H9 (cell line): ENCODE measurements at regions not wholly inside any gene's neighbourhood (a gene's known extent, or its start where the extent isn't known, plus 50 kb on each side); places are given as distances from the start of the nearest gene placed in this dataset.

Source experiments
- DNase-seq: peaks from one replicate; pipeline ENCODE4 v3.0.0-alpha.2; 2017
- H2AFZ ChIP-seq: one replicate; pipeline ENCODE4 v1.6.1; 2013; ENCODE audit warnings: mild to moderate bottlenecking, low read length, control low read depth, moderate library complexity
- H2AK5ac ChIP-seq: 2 replicates; pipeline ENCODE4 v1.6.1; 2013; ENCODE audit warnings: low read length, control low read depth, mixed read lengths; ENCODE audit not compliant: insufficient read length
- H2BK120ac ChIP-seq: one replicate; pipeline ENCODE4 v1.6.1; 2013; ENCODE audit warnings: low read depth, mild to moderate bottlenecking, low read length, control low read depth, inconsistent platforms; ENCODE audit not compliant: poor library complexity, severe bottlenecking
- H2BK12ac ChIP-seq: 2 replicates; pipeline ENCODE4 v1.6.1; 2013; ENCODE audit warnings: low read length, control low read depth, mixed read lengths, low read depth; ENCODE audit not compliant: insufficient read length
- H2BK15ac ChIP-seq: 2 replicates; pipeline ENCODE4 v1.6.1; 2013; ENCODE audit warnings: low read depth, low read length, control low read depth
- H2BK20ac ChIP-seq: one replicate; pipeline ENCODE4 v1.6.1; 2013; ENCODE audit warnings: low read depth, mild to moderate bottlenecking, low read length, control low read depth, inconsistent platforms; ENCODE audit not compliant: poor library complexity, severe bottlenecking
- H2BK5ac ChIP-seq: 2 replicates; pipeline ENCODE4 v1.6.1; 2013; ENCODE audit warnings: low read length, control low read depth, mixed read lengths; ENCODE audit not compliant: insufficient read length
- H3K14ac ChIP-seq: 2 replicates; pipeline ENCODE4 v1.6.1; 2013; ENCODE audit warnings: low read length, control low read depth; ENCODE audit not compliant: insufficient read depth
- H3K18ac ChIP-seq: 2 replicates; pipeline ENCODE4 v1.6.1; 2013; ENCODE audit warnings: low read depth, mild to moderate bottlenecking, mixed read lengths, low read length, control low read depth; ENCODE audit not compliant: insufficient read length
- H3K23ac ChIP-seq: 2 replicates; pipeline ENCODE4 v1.6.1; 2013; ENCODE audit warnings: low read length, control low read depth, mixed read lengths, low read depth; ENCODE audit not compliant: insufficient read length
- H3K23me2 ChIP-seq: 2 replicates; pipeline ENCODE4 v1.6.1; 2013; ENCODE audit warnings: low read depth, mild to moderate bottlenecking, mixed read lengths, low read length, control low read depth; ENCODE audit not compliant: insufficient read length, poor library complexity, severe bottlenecking
- H3K27ac ChIP-seq: 2 replicates; pipeline ENCODE4 v1.5.1; 2013; ENCODE audit warnings: low read length, control low read depth, mixed read lengths, low read depth; ENCODE audit not compliant: insufficient read length
- H3K27me3 ChIP-seq: 2 replicates; pipeline ENCODE4 v1.6.1; 2013; ENCODE audit warnings: low read length, control low read depth, inconsistent platforms; ENCODE audit not compliant: insufficient read depth
- H3K4ac ChIP-seq: 2 replicates; pipeline ENCODE4 v1.6.1; 2013; ENCODE audit warnings: low read depth, mild to moderate bottlenecking, control low read depth, inconsistent platforms, low read length, moderate library complexity
- H3K4me1 ChIP-seq: 2 replicates; pipeline ENCODE4 v1.6.1; 2013; ENCODE audit warnings: low read length, control low read depth, inconsistent platforms; ENCODE audit not compliant: insufficient read depth
- H3K4me2 ChIP-seq: 2 replicates; pipeline ENCODE4 v1.6.1; 2013; ENCODE audit warnings: low read length, control low read depth, mixed read lengths; ENCODE audit not compliant: insufficient read length, insufficient read depth
- H3K56ac ChIP-seq: 2 replicates; pipeline ENCODE4 v1.6.1; 2013; ENCODE audit warnings: low read depth, mild to moderate bottlenecking, mixed read lengths, low read length, control low read depth; ENCODE audit not compliant: insufficient read length
- H3K79me1 ChIP-seq: 2 replicates; pipeline ENCODE4 v1.6.1; 2013; ENCODE audit warnings: low read depth, mild to moderate bottlenecking, moderate library complexity, low read length, control low read depth, inconsistent platforms; ENCODE audit not compliant: insufficient read depth, poor library complexity, severe bottlenecking
- H3K79me2 ChIP-seq: 2 replicates; pipeline ENCODE4 v1.6.1; 2013; ENCODE audit warnings: low read length, control low read depth, inconsistent platforms; ENCODE audit not compliant: insufficient read depth
- H3K9ac ChIP-seq: 2 replicates; pipeline ENCODE4 v1.6.1; 2013; ENCODE audit warnings: low read length, control low read depth, mixed read lengths; ENCODE audit not compliant: insufficient read length; ENCODE audit errors: extremely low read depth
- H3K9me3 ChIP-seq: one replicate; pipeline ENCODE4 v1.6.1; 2013; ENCODE audit warnings: low read depth, low read length, inconsistent platforms; ENCODE audit not compliant: control insufficient read depth
- H3T11ph ChIP-seq: one replicate; pipeline ENCODE4 v1.6.1; 2013; ENCODE audit warnings: mild to moderate bottlenecking, low read length, control low read depth, inconsistent platforms
- H4K20me1 ChIP-seq: one replicate; pipeline ENCODE4 v1.6.1; 2013; ENCODE audit not compliant: control insufficient read depth, insufficient read length, insufficient read depth
- H4K5ac ChIP-seq: 2 replicates; pipeline ENCODE4 v1.6.1; 2013; ENCODE audit warnings: low read depth, mild to moderate bottlenecking, mixed read lengths, low read length, control low read depth; ENCODE audit not compliant: insufficient read length
- H4K8ac ChIP-seq: replicated peaks from 2 replicates; pipeline ENCODE4 v1.6.1; 2013; ENCODE audit warnings: low read length, control low read depth, mixed read lengths, low read depth; ENCODE audit not compliant: insufficient read length
- H4K91ac ChIP-seq: 2 replicates; pipeline ENCODE4 v1.6.1; 2013; ENCODE audit warnings: low read depth, mild to moderate bottlenecking, moderate library complexity, mixed read lengths, low read length, control low read depth; ENCODE audit not compliant: insufficient read length
- H3K27ac Mint-ChIP-seq, 3 experiments: 2 replicates in 2 of 3; 3 replicates in 1 of 3; pipeline ENCODE4 v1.8.0; 2020 to 2021; ENCODE audit warnings: mixed read lengths in 3 of 3, mild to moderate bottlenecking in 1 of 3, moderate library complexity in 1 of 3
- H3K27me3 Mint-ChIP-seq: 2 replicates; pipeline ENCODE4 v1.8.0; 2021; ENCODE audit warnings: low read depth, mild to moderate bottlenecking, moderate library complexity, mixed read lengths
- H3K36me3 Mint-ChIP-seq, 3 experiments: 2 replicates in 2 of 3; 3 replicates in 1 of 3; pipeline ENCODE4 v1.8.0; 2020 to 2021; ENCODE audit warnings: low read depth in 3 of 3, mixed read lengths in 3 of 3; ENCODE audit not compliant: insufficient read depth in 1 of 3
- H3K4me1 Mint-ChIP-seq, 2 experiments: 2 replicates each; pipeline ENCODE4 v1.8.0; 2020; ENCODE audit warnings: mixed read lengths in 2 of 2
- H3K4me3 Mint-ChIP-seq, 2 experiments: 2 replicates in 1 of 2; 3 replicates in 1 of 2; pipeline ENCODE4 v1.8.0; 2020 to 2021; ENCODE audit warnings: mild to moderate bottlenecking in 2 of 2, mixed read lengths in 2 of 2, moderate library complexity in 1 of 2
- H3K9me3 Mint-ChIP-seq, 2 experiments: 2 replicates in 1 of 2; 3 replicates in 1 of 2; pipeline ENCODE4 v1.8.0; 2020; ENCODE audit warnings: mild to moderate bottlenecking in 2 of 2, mixed read lengths in 2 of 2, moderate library complexity in 1 of 2
- TF ChIP-seq, protein P1 (sequence below): fragments of 200-600 bp; sonication (generic); conservative IDR thresholded peaks from 3 replicates; pipeline ENCODE4 v1.8.0; 2021; ENCODE audit warnings: antibody characterized with exemption, mild to moderate bottlenecking

DNA sequence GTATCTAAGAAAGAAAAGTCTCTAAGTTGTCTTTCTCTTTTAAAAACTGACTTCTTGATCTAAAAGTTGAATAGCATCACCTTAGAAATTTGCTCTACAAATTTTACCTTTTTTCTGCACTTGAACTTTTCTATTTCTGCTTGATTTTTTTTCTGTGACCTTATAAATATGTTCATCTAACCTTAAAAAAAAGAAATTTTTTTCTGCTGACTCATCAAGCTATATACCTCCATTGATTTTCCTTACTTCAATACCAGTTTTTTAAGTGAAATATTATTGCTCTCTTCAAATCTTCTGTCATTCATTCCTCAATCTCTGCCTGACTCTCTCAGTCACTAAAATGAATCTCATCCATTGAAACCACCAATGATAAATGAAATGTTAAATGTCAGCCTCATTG, 910.1 kb downstream of the GALC start:
- no peaks in the 10 kb centered on the region for H3K36me3 Mint-ChIP-seq
- no peak overlapping the region for H3K27ac ChIP-seq
- H2BK12ac ChIP-seq = no peak overlapping the region
- H3K9ac ChIP-seq = no peak overlapping the region
- H2AK5ac ChIP-seq = no peak overlapping the region
- H3K4me3 Mint-ChIP-seq = no peak overlapping the region
- H2BK120ac ChIP-seq = no peak overlapping the region
- H3K4me1 ChIP-seq = peaks cover 4% of the 10 kb centered on the region
- no peak overlapping the region for H2BK5ac ChIP-seq
- TF ChIP-seq, protein P1, sequence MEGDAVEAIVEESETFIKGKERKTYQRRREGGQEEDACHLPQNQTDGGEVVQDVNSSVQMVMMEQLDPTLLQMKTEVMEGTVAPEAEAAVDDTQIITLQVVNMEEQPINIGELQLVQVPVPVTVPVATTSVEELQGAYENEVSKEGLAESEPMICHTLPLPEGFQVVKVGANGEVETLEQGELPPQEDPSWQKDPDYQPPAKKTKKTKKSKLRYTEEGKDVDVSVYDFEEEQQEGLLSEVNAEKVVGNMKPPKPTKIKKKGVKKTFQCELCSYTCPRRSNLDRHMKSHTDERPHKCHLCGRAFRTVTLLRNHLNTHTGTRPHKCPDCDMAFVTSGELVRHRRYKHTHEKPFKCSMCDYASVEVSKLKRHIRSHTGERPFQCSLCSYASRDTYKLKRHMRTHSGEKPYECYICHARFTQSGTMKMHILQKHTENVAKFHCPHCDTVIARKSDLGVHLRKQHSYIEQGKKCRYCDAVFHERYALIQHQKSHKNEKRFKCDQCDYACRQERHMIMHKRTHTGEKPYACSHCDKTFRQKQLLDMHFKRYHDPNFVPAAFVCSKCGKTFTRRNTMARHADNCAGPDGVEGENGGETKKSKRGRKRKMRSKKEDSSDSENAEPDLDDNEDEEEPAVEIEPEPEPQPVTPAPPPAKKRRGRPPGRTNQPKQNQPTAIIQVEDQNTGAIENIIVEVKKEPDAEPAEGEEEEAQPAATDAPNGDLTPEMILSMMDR = no peak
- no peak overlapping the region for H2BK15ac ChIP-seq
- H2BK20ac ChIP-seq = no peak overlapping the region
- H4K5ac ChIP-seq = no peak overlapping the region
- H3T11ph ChIP-seq = no peak overlapping the region
- no peak overlapping the region for H3K4me2 ChIP-seq
- H4K91ac ChIP-seq = no peak overlapping the region
- no peaks in the 10 kb centered on the region for H3K9me3 Mint-ChIP-seq
- H4K8ac ChIP-seq = no peak overlapping the region
- no peak overlapping the region for H3K23ac ChIP-seq
- H3K14ac ChIP-seq = no peak overlapping the region
- H3K9me3 ChIP-seq = no peaks in the 10 kb centered on the region
- no peak overlapping the region for H3K4ac ChIP-seq
- H4K20me1 ChIP-seq = no peaks in the 10 kb centered on the region
- H3K56ac ChIP-seq = no peak overlapping the region
- H3K79me2 ChIP-seq = no peaks in the 10 kb centered on the region
- no peak overlapping the region for H3K18ac ChIP-seq
- no peaks in the 10 kb centered on the region for H3K23me2 ChIP-seq
- peaks cover 32% of the 10 kb centered on the region for H3K27me3 Mint-ChIP-seq
- peaks cover 16 to 18% of the 10 kb centered on the region in 2 experiments for H3K4me1 Mint-ChIP-seq
- no peak for DNase-seq
- no peaks in the 10 kb centered on the region for H3K79me1 ChIP-seq
- H3K27ac Mint-ChIP-seq = no peak overlapping the region
- no peak overlapping the region for H2AFZ ChIP-seq
- no peaks in the 10 kb centered on the region; the same call in 1 of the 2 replicates for H3K27me3 ChIP-seq
